HG02870 (cell line): ENCODE measurements at regions not wholly inside any gene's neighbourhood (a gene's known extent, or its start where the extent isn't known, plus 50 kb on each side); places are given as distances from the start of the nearest gene placed in this dataset.

ENCODE experiments used
- ATAC-seq: cut with Tn5 transposase; IDR thresholded peaks from one replicate; pipeline ENCODE4 v1.9.1; 2021; ENCODE audit warnings: mild to moderate bottlenecking, moderate library complexity; ENCODE audit not compliant: unreplicated experiment

DNA sequence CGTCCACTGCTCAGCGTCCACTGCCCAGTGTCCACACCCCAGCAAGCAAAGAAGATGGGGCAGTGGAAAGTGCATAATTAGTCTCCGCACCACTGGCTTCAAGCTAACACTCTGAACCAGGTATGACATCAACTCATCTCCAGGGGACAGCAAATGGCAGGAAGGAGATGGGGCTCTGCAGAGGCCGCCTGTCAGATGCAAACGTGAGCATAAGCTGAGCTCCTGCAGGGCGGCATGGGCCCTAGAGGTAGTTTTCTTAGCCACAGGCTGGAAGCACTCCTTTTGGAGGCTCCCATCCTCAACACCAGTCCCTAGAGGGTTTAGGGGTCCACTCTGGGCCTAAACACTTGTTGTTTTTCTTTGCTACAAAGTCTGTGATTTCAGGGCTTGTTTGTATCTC, 335.8 kb upstream of the MKI67 start:
- ATAC-seq, result no peak

DNA sequence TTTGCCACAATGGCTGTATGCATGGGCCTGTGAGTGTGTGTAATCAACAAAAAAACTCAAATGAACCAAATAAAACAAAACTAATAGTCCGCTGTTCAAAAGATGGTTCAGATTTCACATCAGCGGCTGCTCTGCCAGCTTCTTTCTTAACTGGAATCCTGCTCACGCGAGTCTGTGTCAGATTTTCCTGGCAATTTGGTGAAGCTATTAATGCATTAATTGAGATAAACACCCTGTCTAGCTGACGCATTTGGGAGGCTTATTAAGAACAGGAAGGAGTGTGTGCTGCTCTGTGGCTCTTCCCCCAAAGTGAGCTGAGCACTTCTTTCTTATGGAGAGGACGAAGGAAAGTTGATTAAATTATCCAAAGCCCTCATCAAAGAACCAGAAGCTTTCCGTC, 336.6 kb upstream of the MKI67 start:
- ATAC-seq, result no peak

- no peak for ATAC-seq
Observed at GRCh38 chr10:128463991-128464760, 338.0 kb upstream of the MKI67 start.

DNA sequence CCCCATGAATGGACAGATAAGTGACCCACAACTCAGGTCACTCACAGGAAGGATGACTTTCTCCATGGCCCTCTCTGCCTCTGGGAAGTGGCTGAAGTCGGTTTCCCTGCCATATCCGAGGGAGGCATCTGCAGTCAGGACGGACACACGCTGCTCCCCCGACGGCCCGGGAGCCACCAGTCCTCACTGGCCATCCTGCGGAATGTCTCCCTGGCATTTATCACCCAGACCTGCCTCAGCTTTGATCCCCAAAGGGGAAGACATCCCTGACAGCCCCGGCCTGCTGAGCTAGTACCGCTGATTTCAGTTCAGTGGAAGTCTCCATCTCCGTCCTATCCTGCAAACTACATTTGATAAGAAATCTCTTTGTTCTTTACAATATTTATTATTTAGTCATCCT, 339.5 kb upstream of the MKI67 start:
- ATAC-seq, result no peak

- no peak for ATAC-seq
Observed at GRCh38 chr10:128466831-128467371, 340.7 kb upstream of the MKI67 start.

DNA sequence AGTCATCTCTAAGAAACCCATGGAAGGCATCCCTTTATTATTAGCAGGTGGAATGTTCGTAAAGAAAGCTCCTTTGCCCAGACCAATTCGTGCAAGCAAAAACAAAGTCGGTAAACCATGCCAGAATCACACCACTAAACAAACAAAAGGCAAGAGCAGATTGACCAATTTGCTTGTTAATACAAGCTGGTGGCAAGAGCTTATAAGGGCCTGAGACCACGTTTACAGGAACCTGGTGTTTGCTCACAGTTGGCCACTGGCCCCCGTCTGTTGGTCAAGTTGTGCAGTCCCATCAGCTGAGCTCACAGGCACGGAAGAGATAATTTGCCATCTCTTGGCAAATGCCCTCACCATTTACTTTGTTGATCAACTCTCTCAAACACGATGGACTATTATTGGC, 342.2 kb upstream of the MKI67 start:
- ATAC-seq, result no peak

GRCh38 chr10:128469515-128469914, 343.3 kb upstream of the MKI67 start:
- no peak for ATAC-seq

DNA sequence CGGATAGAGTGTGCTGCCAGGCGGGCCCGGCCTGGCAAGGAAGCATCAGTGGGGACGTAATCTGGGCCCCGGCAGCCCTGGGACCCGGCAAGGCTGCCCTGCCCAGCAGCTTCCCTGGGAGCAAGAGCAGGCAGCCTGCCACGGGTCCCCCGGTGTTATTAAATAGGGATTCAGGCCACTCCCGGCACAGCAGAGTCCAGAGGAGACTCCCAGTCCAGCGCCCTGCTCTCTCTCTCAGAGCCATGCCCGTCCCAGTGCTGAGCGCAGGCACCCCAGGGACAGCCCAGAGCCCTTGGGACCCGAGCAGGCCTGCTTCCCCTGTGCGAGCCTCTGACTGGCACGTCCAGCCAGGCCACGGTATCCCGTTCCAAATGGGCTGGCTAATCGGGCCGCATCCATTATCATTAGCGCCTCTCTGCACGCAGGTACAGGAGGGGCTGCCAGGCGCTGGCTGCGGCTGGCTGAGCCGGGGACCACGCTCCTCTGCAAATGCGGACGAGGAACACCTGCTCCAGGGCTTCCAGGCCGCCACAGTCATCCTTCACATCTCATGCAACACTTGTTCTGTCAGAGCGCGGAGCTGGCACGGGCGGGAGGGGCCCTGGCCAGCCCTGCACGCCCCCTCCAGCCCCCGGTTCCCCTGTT, 344.2 kb upstream of the MKI67 start:
- ATAC-seq, result no peak

DNA sequence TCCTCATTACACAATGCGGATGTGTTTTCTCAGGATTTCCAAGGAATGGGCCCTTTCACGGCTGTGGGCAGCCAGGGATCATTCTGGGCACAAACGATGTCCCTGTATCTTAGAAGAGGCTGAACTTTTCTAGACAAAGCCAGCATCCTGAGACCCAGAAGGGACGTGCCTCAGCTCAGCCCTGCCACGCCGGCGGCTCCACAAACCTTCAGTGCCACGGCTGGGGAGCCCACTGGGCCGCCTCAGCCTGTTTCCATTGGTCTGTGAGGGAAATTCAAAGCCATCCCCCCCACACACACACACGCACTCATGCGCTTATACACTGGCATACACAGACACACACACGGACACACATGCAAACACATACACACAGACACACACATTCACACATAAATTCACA, 344.9 kb upstream of the MKI67 start:
- no peak for ATAC-seq

- ATAC-seq, result no peak
Observed at GRCh38 chr10:128472196-128472595, 346.0 kb upstream of the MKI67 start.

GRCh38 chr10:128473396-128473795, 347.2 kb upstream of the MKI67 start:
- no peak for ATAC-seq

- ATAC-seq, result no peak
Observed at GRCh38 chr10:128473911-128474310, 347.7 kb upstream of the MKI67 start.

- no peak for ATAC-seq
Observed at GRCh38 chr10:128474571-128474970, 348.3 kb upstream of the MKI67 start.

GRCh38 chr10:128475686-128476367, 349.6 kb upstream of the MKI67 start:
- no peak for ATAC-seq

DNA sequence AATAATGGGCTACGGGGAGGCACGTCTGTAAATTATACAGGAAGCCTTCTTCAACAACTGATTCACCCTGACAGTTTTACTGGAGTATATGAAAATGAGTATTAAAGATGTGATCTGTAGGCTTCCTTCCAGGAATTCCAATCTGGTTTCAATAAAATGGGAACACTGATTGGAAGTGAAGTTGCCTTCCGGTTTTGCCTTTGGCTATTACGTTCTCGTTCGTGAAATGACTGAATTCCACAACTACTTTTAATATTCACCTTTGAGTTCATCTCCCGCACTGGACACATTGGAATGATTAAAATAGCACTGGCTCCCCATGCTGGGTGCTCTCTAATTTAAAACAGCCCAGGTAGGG, 350.1 kb upstream of the MKI67 start:
- ATAC-seq, result no peak

DNA sequence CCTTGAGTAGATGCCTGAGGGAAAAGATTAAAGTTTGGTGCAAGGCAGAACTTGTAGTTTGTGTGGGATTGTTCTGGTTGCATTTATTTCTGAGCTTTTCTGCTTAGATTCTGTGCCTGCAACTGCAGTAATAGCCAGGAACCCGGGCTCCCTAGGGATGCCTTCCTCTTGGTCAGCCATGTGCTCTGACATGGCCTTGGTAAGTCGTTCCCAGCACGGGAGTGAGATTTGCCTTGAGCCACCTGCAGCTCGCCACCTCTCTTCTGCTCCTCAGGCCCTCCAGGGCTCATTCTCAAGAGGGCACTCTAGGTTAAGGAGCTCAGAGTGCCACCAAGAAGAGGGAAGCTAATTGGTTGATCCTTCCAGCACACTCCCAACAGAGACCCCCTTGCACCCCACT, 350.6 kb upstream of the MKI67 start:
- no peak for ATAC-seq

DNA sequence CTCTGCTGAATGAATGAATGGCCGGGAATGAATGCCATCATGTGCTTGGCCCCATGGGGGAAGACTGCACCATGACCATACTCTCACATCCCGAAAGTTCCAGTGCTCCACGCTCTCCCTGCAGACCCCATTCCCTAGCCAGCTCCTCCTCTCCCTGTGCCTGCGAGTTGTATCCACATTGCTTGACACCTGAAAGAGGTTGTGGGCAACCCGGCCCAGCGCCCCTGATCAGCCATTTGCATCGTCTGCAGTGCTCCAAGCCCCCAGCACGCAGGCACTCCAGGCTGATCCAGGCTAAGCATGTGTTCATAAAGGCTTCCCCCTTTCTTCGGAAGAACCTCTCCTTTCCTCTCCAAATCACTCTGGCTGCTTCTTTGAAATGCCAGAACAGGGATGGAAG, 354.4 kb upstream of the MKI67 start:
- no peak for ATAC-seq

- ATAC-seq, result no peak
Observed at GRCh38 chr10:128481152-128481840, 355.1 kb upstream of the MKI67 start.

DNA sequence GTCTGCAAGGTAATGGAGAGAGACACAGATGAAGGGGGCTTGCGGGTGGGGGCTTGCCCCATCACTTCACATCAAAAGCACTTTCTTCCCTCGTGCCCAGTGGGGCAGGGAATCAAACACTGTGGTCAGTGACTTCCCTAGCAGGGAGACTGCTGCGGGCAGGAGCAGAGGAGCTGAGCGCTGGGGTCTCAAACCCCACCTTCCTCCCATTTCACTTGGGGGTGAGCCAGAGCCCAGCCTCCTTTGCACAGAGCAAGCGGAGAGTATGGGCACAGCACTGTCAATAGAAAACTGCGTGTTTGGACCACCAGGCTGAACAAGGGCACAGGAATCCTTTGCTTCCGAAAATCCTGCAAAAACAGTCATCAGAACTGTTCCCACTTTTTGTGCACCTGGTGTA, 355.8 kb upstream of the MKI67 start:
- ATAC-seq, result no peak

- ATAC-seq, result no peak
Observed at GRCh38 chr10:128483216-128483615, 357.0 kb upstream of the MKI67 start.

DNA sequence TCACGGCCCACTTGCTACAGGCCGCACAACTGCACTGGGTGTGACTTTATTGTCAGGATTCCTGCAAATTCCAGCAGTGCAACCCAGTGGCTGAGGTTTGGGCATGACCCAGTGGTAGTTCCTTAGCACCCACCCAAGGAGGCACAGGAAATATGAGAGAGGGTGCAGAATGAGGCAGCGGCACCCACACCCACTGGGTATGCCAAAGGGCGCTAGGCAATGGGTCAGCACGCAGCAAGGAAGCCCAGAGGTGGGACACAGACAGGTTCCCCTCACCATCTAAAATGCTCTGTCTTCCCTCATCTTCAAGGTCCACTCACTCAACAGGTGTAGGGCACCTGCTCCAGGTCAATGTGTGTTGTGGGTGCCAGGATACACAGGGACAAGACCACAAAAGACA, 357.8 kb upstream of the MKI67 start:
- ATAC-seq, result no peak
